DOHH2 (cell line): ENCODE measurements at regions not wholly inside any gene's neighbourhood (a gene's known extent, or its start where the extent isn't known, plus 50 kb on each side); places are given as distances from the start of the nearest gene placed in this dataset.

Source experiments
- H3F3A ChIP-seq: fragments of 200-600 bp; sonication (generic), shearing (Covaris generic); 2 replicates; pipeline ENCODE4 v1.6.0; 2016; ENCODE audit warnings: antibody characterized with exemption, mild to moderate bottlenecking; ENCODE audit not compliant: control insufficient read depth, insufficient read depth
- H3K27ac ChIP-seq: fragments of 200-600 bp; sonication (generic); 2 replicates; pipeline ENCODE4 v1.5.1; 2014; ENCODE audit warnings: low read depth, mild to moderate bottlenecking, low read length, moderate library complexity
- H3K27me3 ChIP-seq: fragments of 200-600 bp; sonication (generic); 2 replicates; pipeline ENCODE4 v1.6.1; 2014; ENCODE audit warnings: mild to moderate bottlenecking, low read length, mixed read lengths; ENCODE audit not compliant: control insufficient read depth
- H3K36me3 ChIP-seq: fragments of 200-600 bp; sonication (generic); 2 replicates; pipeline ENCODE4 v1.6.1; 2014; ENCODE audit warnings: mild to moderate bottlenecking, low read length, moderate library complexity, mixed read lengths; ENCODE audit not compliant: control insufficient read depth
- H3K4me1 ChIP-seq: fragments of 200-600 bp; sonication (generic); 2 replicates; pipeline ENCODE4 v1.6.1; 2014; ENCODE audit warnings: mild to moderate bottlenecking, low read length, mixed read lengths; ENCODE audit not compliant: control insufficient read depth
- H3K4me2 ChIP-seq: fragments of 200-600 bp; sonication (generic); 2 replicates; pipeline ENCODE4 v1.6.0; 2014; ENCODE audit warnings: mild to moderate bottlenecking, low read length, moderate library complexity
- H3K4me3 ChIP-seq: fragments of 200-600 bp; sonication (generic); 2 replicates; pipeline ENCODE4 v1.5.1; 2014; ENCODE audit warnings: mild to moderate bottlenecking, low read length, mixed read lengths
- H3K79me2 ChIP-seq: fragments of 200-600 bp; sonication (generic); 2 replicates; pipeline ENCODE4 v1.6.1; 2014; ENCODE audit warnings: mild to moderate bottlenecking, low read length, mixed read lengths; ENCODE audit not compliant: control insufficient read depth
- H3K9me2 ChIP-seq: fragments of 200-600 bp; sonication (generic); replicated peaks from 2 replicates; pipeline ENCODE4 v1.6.1; 2014; ENCODE audit warnings: mild to moderate bottlenecking, low read length, mixed read lengths; ENCODE audit not compliant: control insufficient read depth
- H3K9me3 ChIP-seq: fragments of 200-600 bp; sonication (generic); 2 replicates; pipeline ENCODE4 v1.6.1; 2014; ENCODE audit warnings: antibody characterized with exemption, low read length, mixed read lengths; ENCODE audit not compliant: control insufficient read depth, insufficient read depth
- H4K20me1 ChIP-seq: fragments of 200-600 bp; sonication (generic); 2 replicates; pipeline ENCODE4 v1.6.0; 2014; ENCODE audit warnings: low read depth, mild to moderate bottlenecking, antibody characterized with exemption, low read length, moderate library complexity; ENCODE audit not compliant: control insufficient read depth, insufficient read depth
- EZH2phosphoT487 ChIP-seq: fragments of 200-600 bp; sonication (generic); IDR thresholded peaks from 2 replicates; pipeline ENCODE4 v1.6.1; 2017; ENCODE audit warnings: borderline replicate concordance, mild to moderate bottlenecking, antibody characterized with exemption, low read length, moderate library complexity, mixed read lengths
- TF ChIP-seq, protein P1 (sequence below): fragments of 200-600 bp; sonication (generic); IDR thresholded peaks from one replicate; pipeline ENCODE4 v1.5.1; 2014; ENCODE audit warnings: antibody characterized with exemption, mild to moderate bottlenecking, low read depth, low read length; ENCODE audit not compliant: poor library complexity, severe bottlenecking

DNA sequence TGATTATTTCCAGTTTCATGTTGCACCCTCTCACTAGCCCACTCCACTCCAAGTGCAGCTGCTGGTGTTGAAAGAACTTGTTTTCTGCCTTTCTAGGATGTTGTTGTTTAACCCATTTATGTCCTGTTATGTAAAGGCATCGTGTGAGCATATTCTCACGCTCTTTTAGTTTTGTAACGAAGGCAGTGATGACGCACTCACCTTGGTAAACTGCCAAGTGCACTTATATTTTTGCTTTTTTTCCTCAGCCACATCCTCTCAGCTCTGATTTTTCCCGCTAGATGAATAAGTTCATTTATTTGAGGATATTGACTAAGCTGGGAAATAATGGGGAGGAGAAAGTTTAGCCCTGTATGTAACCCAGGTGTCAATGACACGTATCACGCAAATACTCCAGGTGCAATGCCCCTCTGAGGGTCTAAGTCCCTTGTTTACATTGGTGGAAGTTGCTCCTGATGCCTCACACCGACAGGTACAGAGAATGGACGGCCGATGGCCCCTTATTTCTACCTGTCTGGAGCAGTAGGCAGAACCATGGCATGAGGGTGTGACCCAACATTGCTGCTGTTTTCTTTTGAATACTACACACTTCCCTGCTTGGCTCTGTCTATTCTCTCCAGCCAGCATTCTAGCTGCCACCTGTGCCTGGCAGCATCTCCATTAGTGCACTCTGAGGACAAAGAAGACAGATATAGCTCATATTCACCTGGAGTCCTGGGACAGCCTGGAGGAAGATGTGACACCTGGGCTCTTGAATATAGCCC, 132.7 kb upstream of the SLC24A3 start:
- H3K4me2 ChIP-seq: no peak overlapping the region
- H4K20me1 ChIP-seq: no peaks in the 10 kb centered on the region
- no peak overlapping the region for H3K27ac ChIP-seq
- H3K27me3 ChIP-seq: no peaks in the 10 kb centered on the region
- no peak for TF ChIP-seq EZH2phosphoT487
- TF ChIP-seq, protein P1, sequence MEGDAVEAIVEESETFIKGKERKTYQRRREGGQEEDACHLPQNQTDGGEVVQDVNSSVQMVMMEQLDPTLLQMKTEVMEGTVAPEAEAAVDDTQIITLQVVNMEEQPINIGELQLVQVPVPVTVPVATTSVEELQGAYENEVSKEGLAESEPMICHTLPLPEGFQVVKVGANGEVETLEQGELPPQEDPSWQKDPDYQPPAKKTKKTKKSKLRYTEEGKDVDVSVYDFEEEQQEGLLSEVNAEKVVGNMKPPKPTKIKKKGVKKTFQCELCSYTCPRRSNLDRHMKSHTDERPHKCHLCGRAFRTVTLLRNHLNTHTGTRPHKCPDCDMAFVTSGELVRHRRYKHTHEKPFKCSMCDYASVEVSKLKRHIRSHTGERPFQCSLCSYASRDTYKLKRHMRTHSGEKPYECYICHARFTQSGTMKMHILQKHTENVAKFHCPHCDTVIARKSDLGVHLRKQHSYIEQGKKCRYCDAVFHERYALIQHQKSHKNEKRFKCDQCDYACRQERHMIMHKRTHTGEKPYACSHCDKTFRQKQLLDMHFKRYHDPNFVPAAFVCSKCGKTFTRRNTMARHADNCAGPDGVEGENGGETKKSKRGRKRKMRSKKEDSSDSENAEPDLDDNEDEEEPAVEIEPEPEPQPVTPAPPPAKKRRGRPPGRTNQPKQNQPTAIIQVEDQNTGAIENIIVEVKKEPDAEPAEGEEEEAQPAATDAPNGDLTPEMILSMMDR: no peak
- peaks cover 8% of the 10 kb centered on the region for H3K4me1 ChIP-seq
- no peaks in the 10 kb centered on the region for H3K9me2 ChIP-seq
- H3K79me2 ChIP-seq: no peaks in the 10 kb centered on the region
- H3K4me3 ChIP-seq: no peak overlapping the region
- H3K36me3 ChIP-seq: no peaks in the 10 kb centered on the region
- H3K9me3 ChIP-seq: no peaks in the 10 kb centered on the region
- no peaks in the 10 kb centered on the region for H3F3A ChIP-seq

DNA sequence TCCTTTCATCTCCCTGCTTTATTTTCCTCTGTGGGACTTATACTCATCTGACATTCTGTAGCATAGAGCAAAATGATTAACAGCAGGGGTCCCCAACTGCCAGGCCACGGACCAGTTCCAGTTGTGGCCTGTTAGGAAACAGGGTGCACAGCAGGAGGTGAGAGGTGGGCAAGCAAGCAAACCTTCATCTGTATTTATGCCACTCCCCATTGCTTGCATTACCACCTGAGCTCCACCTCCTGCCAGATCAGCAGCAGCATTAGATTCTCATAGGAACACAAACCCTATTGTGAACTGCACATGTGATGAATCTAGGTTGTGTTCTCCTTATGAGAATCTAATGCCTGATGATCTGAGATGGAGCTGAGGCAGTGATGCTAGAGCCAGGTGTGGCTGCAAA, 130.5 kb upstream of the SLC24A3 start:
- H3K4me3 ChIP-seq: no peak overlapping the region
- H3K9me2 ChIP-seq: no peaks in the 10 kb centered on the region
- no peaks in the 10 kb centered on the region for H3K79me2 ChIP-seq
- H3K4me2 ChIP-seq: no peak overlapping the region
- H4K20me1 ChIP-seq: no peaks in the 10 kb centered on the region
- H3K27ac ChIP-seq: no peak overlapping the region
- no peaks in the 10 kb centered on the region for H3K36me3 ChIP-seq
- no peaks in the 10 kb centered on the region for H3K27me3 ChIP-seq
- TF ChIP-seq EZH2phosphoT487: no peak
- TF ChIP-seq, protein P1: no peak
- H3K4me1 ChIP-seq: no peaks in the 10 kb centered on the region
- H3F3A ChIP-seq: no peaks in the 10 kb centered on the region
- H3K9me3 ChIP-seq: no peaks in the 10 kb centered on the region

DNA sequence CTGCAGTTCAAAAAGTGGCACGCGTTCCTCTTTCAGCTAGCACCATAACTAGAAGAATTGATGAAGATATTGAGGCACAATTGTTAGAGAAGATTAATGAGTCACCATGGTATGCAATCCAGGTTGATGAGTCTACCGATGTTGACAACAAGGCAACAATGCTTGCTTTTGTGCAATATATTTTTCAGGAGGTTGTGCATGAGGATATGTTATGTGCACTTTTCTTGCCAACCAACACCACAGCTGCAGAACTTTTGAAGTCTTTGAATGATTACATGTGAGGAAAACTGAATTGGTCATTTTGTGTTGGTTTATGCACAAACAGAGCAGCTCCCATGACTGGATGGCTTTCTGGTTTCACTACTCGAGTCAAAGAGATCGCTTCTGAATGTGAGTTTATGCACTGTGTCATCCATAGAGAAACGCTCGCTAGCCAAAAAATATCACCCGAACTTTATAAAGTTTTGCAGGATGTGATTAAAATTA, 129.3 kb upstream of the SLC24A3 start:
- TF ChIP-seq EZH2phosphoT487: no peak
- TF ChIP-seq, protein P1: no peak
- no peaks in the 10 kb centered on the region for H4K20me1 ChIP-seq

More for the DNA sequence above, 129.3 kb upstream of the SLC24A3 start:
- Histone ChIP-seq H3K36me3 (no peaks in the 10 kb centered on the region), H3K4me1 (no peaks in the 10 kb centered on the region), H3K4me2 (no peak overlapping the region), H3K27ac (no peak overlapping the region), H3F3A (no peaks in the 10 kb centered on the region), H3K9me3 (no peaks in the 10 kb centered on the region), H3K79me2 (no peaks in the 10 kb centered on the region), H3K4me3 (no peak overlapping the region), H3K9me2 (no peaks in the 10 kb centered on the region), H3K27me3 (no peaks in the 10 kb centered on the region)
